ENCODE measurements at regions not wholly inside any gene's neighbourhood (a gene's known extent, or its start where the extent isn't known, plus 50 kb on each side); places are given as distances from the start of the nearest gene placed in this dataset.

DNA sequence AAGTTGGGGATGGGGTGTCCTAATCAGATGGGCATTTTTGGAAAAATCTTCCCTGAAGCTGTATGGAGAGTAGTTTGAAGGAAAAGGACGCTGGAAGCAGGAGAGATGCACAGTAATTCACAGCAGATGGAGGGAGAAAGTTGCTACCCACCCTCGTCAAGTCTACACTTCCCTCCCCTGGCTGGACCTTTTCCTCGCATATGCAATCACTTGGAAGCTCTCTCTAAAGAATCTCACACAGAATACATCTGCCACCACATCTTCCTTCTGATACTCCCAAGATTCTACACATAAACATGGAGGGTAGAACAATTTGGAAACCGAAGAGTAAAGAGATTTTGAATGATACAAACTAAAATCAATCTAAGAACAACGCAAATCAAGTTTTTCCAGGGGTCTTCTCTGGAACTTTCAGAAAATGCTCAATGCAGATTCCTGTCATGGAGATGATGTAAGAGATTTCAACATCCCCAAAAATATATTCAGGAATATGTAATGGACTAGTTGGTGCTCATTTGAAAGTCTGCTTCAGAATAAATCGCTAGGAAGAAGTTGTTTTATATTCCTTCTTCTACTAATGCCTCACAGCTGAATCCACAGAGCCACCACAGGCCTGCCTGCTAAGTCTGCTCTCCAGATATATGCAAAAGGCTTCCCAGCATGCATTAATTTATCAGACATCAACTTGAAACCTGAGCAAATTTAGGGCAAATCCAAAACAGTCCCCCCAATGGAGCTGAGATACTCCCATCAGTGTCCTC lies 291.5 kb downstream of the LRATD1 start:
- DNase-seq = no peak

DNA sequence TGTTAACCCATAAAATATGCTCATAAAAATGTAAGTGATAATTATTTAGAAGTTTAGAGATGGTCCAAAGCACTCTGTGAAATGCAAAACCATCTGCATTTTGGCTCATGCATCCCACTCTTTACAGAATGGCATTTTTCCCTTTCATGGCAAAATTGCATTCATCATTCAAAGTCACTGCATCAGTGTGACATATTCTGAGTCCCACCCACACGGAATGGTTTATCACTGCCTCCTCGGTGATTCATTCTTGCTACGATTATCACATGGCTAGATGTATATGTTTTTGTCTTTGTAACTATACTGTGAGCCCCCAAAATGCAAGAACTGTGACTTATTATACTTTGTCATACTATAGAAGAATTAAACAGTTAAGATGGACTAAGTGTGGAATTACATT lies 293.0 kb downstream of the LRATD1 start:
- DNase-seq = no peak

DNA sequence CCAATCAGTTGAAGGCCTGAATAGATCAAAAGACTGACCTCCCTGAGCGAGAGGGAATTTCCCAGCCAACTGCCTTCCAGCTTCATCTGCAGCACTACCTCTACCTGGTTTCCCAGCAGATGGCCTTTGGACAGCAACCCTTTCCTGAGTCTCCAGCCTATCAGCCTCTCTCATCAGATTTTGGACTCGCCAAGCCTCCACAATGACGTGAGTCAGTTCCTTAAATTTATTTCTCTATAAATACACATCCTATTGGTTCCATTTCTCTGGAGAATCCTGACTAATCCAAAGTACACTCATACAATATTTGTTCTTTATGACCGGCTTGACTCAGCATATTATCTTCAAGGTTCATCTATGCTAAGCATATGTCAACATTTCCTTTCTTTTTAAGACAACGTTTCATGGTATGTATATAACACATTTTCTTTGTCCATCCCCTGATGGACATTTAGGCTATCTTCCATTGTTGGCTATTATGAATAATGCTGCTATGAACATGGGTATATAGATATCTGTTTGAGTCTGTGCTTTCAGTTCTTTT lies 294.6 kb downstream of the LRATD1 start:
- DNase-seq = no peak

DNA sequence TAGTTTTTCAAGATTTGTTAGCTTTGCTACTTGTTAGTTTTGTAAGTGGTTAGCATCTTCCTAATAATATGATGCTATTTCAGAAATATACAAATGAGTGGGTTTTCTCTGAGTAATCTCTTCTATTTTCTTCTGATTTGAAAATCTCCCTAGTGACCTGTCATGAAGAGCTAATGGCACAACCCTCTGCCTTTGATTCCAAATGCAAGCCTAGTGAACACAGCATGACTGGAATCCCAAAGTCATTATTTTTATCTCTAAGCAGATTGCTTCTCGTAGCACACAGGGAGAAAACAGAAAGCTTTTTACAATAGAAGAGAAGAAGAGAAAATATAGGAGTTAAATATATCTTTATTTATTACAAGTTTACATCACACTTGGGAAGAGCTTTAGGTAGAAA lies 295.5 kb downstream of the LRATD1 start:
- DNase-seq = no peak

DNA sequence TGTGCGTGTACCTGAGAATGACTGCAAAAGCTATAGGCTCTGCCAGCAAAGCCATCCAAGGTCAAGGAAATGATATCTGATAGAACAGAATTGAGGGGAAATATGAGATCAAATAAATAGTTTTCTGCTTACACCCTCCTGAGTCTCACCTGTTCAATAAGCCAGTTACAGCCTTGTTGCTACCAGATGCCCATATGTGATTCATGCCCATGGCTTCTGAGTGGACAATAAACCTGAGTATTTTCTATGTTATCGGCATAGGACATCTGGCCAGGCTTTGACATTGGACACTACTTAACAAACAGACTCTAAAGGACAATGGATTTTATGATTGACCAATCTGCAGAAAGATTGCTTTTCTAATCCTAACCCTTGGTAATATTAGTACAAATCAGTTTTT lies 297.9 kb downstream of the LRATD1 start:
- DNase-seq = no peak

DNA sequence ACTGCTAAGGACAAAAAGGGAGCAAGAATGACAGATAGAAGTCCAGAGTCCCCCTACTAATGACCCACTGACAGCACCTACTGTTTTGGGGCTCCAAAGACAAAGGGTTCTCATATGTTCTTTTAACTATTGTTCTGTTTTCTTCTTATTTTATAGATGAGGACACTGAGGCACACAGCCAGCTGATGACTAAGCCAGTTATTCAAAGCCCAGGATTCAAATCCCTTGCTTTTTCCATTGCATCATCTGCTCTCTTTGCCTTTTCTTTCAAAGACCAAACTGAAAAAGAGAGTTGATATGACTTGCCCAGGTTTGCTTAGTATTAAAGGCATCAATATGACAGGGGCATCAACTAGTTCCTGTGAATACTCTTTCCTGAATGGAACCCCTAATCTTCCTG lies 299.8 kb downstream of the LRATD1 start:
- no peak for DNase-seq

DNA sequence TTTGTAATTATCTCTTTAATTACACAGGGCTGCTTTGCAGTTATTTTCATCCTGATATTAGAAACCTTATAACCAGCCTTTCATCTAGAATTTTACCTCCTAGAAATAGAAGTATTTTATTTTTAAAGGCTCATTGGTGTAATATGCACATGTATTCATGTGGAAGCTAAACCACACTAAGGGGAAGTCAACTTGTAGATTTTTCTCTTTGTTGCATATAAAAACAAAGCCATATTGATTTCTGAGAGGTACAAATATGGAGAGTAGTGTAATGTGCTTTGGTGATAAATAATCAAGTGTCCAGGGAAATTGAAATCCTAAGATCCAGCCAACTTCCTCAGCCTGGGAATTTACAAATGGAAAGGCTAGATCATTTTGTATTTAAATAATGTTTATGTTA lies 301.2 kb downstream of the LRATD1 start:
- no peak for DNase-seq

DNA sequence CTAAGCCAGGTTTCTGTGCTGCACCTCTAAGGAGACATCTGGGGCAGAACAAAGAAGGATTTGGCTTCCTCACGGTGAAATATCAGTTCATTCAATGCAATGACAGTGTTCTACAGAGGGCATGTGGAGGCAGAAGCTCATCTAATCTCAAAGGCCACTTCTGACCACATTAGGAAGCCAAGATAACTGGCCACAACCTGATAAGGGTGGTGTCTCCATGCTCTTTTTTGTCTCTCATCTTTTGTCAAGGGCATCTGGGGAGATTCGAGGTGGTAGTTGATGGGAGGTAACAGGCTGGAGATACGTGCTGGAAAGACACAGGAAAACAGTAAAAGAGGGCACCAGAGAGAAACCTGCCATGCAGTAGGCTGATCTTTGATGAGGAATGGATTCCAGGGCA lies 303.9 kb downstream of the LRATD1 start:
- DNase-seq = no peak

DNA sequence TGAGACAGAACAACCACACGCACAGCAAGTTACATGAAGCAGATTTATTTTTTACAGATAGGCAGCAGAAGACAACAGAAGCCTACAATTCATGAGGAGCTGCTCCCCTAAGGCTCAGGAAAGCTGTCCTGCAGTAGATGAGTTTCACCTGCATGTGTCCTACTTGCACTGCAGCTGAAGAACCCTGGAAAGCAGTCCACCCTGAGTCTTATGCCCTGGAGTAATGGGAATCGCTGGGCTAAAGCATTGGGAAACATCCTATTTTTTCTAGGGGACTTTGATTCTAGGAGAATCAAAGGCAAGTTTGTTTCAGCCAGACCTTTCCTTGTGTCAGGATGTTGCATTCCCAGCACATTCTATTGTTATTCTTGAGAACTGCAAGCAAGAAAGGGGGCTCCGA lies 304.8 kb downstream of the LRATD1 start:
- no peak for DNase-seq

DNA sequence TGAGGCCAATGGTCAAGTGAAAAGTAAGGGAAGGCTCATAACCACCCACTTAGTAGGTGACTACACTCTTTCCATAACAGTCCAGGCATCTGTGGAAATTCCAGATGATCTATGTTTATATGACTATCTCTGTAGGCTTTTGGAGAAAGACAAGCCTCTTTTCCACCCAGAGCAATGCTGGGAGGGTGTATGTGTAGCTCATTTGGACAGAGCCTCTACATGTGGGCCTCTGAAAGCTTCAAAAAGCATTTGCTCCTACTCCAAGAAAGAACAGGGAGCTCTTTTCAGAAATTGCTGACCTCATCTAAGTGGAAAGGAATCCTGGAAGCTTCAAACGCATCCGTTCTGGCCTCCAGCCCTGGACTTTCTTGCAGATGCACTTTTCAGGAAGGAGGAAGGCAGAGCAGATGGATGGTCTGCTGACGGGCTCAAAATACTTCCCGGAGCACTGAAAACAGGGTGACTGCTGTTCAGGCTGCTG lies 308.7 kb downstream of the LRATD1 start:
- DNase-seq = no peak

DNA sequence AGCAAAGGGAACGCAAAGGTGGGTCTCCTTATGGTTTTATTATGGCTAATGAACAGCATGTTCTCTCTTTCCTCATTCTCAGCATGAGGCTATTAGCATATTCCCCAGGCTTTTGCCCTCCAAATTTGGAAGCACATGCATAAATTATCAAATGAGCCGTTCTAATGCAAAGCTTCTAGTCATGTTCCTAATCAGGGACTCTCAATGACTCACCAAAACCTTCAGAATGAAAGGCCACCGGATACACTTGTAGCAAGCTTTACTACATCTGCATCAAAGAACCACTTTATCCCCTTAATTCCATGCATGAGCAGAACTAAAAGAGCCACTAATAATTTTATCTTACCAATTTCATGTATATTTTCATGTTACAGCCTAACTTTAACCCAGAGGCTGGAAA lies 310.5 kb downstream of the LRATD1 start:
- no peak for DNase-seq

DNA sequence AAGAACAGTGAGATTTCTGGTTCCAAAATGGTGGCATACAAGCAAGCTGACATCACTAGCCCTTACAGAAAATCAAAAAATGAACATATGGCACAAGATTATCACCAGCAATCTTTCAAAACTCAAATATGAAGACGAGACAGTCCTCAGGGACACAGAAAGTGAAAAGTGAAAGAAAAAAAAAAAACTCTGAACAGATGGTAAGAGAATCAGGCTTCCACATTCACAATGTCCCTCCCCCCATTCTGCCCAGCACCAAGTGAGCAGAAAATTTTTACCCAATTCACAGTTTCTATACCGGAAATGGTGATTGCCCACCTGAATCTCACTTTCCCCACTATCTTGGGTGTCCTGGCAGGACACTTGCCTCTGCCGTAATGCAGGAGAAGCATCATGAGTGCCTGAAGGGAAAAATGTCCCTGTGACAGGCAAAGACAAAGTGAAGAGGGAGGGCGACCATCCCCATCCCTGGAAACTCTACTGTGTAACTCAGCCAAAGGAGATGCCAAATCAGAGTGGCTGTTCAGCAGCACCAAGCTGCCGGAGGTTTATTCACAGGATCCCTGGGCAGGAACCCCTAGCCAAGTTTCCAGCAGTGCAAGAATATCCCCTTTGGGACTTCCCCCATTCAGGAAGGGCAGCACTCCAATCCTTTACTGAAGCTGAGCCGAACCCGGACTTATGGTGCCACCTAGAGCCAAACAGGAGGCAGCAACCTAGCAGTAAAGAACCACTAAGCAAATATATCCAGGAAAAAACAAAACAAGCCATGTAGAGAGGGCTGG lies 312.2 kb downstream of the LRATD1 start:
- DNase-seq = peak; percentile 11

DNA sequence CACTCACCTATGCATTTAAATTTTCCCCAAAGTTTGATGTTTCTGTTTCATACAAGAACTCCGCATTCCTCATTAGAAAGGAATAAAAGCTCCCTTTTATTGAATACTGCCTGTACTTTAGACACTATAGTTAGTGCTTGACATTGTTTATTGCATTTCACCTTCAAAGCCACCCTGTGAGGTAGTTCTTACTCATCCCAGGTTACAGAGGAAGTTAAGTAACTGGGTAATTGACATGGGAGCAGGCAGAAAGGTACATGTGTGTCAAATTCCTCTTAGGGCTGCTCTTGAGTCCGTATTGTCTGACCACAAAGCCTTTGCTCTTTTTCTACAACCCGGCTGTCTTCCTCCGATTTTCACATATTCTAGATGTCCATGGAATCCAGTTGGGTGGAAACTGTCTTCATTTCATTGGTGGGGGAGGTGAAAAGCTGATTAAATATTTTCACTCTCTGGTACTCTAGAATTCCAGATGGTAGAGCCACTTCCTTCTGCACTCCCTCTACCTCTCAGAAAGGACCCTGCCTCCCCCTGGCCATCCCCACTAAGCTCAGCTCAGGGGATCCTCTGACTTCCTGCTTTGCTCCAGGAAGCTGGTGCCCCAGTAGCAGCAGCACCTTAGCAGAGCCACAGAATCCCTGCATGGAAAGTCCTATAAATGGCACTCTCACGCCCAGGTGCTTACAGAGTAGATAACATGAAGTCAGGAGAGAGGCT lies 319.2 kb downstream of the LRATD1 start:
- DNase-seq = no peak

DNA sequence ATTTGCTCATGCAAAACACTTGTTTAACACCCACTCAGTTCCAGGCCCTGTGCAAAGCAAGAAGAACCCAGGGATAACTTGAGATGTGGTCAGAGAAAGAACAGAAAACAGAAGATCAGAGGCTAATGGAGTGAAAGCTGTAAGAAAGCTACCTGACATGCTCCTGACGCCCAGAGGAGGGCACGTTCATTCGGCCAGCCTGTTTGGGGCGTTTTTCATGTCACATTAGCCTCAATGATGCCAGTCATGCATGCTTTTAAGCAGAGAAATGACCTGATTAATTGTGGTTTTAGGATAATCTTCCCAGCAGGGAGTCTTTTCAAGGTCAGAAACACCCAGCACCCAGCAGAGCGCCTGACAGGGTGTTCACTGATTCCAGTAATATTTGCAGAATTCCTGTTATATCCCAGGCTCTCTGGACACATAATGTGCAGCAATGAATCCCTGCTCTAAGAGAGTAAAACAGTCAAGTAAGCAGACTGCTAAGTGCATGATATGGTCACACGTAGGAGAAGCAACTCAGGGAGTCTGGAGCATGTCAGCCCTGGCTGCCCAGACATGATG lies 320.0 kb downstream of the LRATD1 start:
- DNase-seq = no peak

DNA sequence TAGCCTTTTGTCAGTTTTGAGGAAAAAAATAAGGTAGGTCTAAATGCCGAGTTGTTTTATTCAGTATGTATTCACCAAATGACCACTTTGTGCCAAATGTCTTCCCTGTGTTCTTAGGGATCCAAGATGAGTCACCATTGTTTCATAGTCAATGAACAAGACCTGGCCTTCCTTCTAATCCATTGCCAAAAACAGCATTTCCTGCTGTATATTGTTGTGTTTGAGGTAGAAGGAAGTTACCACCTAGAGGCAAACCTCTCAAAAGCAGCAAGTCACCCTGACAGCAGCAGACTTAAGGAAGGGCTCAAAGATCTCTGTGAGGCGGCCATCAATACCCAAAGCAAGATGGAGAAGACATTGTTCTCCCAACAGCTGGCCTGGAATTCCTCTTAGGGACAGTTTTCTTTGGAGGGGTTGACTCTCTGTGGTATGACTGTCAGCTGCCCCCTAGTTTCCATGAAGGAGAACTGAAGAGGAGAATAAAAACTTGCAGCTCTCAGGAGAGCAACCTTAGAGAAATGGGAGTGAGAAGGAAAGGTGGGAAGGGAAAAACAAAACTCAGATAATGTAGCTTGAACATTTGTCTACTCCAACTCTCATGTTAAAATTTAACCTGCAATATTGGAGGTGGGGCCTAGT lies 328.3 kb downstream of the LRATD1 start:
- DNase-seq = no peak

DNA sequence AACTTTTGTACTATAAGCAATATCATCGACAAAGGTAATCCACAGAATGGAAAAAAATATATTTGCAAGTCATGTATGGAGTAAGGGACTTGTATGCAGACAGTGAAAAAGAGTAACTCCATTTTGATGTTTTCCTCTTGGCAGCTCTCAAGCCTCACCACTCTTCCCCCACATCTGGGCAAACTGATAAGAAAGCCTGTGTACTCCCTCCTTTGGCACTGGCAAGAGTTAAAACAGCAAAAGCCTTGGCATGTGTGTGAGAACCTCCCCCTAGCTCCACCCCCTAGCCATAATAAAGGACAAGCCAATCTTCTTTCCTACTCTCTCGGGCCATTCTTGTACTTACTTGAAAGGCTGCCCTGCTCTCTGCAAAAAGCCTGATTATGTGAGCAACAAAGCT lies 335.2 kb downstream of the LRATD1 start:
- DNase-seq = no peak

DNA sequence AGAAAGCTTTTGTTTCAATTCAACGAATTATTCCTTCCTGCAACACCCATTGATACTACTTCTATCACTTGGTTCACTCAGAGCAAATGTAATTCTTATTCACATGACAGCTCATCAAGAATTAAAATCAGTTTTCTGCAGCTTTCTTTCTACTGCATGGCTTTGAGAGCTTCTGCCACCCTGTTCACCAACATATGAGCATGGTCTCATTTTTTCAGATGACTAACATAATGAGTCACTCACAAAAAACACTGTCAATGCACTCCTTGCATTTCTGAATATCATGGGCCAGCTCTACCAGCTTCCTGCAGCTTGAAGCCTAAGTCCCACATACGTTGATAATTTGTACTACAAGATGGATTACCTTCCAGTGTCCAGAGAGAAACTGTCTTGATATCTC lies 342.9 kb downstream of the LRATD1 start:
- DNase-seq = no peak

DNA sequence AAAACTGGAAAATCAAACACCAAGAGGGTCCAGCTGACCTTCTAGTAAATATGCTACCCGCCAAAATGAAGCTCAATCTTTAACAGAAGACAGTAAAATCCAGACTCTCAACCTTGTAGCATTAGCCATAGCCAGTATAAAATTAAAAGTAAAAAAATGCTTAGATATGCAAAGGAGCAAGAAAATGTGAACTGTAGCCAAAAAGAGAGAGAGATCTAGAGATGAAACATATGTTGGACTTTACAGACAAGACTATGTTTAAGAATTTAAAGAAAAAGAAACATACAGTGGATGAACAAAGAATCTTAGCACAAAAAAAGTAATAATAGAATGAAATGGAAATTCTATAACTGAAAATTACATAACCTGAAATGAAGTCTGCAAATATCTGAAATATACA lies 344.5 kb downstream of the LRATD1 start:
- no peak for DNase-seq

DNA sequence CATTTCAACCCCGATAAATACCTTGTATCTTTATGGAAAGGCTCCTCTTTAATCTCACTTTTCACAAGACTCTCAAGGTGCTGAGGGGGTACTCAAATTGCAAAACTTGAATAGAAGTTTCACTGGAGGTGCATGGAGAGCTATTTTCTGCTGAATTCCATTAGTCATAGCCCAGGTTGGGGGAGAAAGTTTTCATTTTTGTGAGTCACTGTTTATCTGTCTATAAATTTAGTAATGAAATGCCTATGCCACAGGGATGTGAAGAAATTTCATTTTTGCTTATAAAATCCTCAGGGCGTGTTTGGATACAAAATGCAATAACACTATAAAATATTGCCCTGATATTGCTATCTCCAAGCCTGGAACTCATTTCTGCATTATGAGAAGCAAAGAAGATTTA lies 346.3 kb downstream of the LRATD1 start:
- no peak for DNase-seq

DNA sequence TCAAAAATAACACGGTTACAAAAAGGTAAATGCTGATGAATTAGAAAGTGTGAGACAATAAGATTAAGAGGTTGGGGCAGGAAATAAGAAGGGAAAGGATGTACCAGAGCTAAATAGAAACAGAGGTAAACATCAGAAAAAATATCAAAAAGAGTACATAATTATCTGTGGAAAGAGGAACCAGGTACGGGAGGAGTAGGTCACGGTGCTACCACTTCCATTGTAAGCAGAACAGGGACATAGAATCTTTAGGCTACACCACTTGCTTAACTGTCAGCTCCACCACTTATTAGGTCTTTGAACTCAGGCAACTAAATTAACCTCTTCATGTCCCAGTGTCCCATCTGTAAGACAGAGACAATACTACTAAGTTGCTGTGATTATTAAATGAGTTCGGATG lies 350.3 kb downstream of the LRATD1 start:
- no peak for DNase-seq

DNA sequence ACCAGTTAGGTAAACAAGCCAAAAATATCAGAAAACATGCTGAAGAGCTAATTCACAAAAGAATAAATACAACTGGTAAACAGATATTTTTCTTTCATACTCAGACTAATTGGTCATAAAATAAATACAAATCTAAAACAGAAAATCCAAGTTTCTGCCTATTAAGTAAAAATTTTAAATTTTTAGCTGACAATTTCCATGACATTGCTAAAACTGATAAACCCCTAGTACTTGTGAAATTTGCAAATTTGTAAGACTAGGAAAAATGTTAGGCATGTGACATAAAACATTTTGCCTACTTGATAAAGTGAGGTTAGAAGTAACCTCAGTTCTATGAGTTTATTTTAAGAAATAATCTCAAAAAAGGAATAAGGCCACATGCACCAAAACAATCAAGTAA lies 356.1 kb downstream of the LRATD1 start:
- DNase-seq = no peak

DNA sequence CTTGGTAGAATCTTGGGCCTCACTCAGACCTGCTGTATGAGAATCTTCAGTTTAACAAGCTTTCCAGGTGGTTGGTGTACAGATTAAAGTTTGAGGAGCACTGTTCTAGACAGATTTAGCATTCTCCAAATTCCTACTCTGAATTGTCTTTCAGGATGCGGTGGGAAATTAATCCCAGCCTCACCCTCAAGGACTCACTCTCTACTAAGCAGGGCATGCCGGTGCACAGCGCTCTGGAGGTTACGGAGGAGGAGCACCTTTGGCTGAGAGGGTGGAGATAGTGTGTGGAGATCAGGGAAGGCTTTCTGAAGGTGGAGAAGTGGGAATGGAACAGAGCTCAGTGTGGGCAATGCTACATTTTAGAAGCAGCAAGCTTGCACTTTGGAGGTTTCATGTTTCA lies 359.2 kb downstream of the LRATD1 start:
- DNase-seq = no peak

DNA sequence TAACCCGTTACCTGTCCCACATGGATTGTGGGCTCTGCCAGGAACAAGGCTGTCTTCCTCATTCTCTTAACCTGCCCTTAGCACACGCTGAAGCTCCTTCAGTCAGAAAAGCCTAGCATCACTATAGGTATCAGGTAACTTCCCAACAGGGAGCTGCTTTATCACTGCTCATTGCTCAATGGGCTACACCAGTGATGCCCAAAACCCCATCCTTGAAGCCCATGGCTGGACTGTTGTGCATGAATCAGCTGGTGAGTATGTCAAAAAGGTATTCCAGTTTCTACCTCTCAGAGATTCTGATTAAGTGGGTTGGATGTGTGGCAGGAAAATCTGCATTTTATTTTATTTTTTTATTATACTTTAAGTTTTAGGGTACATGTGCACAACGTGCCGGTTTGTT lies 362.2 kb downstream of the LRATD1 start:
- DNase-seq = no peak
